ENCODE measurements at regions not wholly inside any gene's neighbourhood (a gene's known extent, or its start where the extent isn't known, plus 50 kb on each side); places are given as distances from the start of the nearest gene placed in this dataset.
"Not testable (repeated sequence)": the region's sequence is repeated elsewhere in the genome, so short reads cannot be mapped to it uniquely, and the experiment has no call there.

DNA sequence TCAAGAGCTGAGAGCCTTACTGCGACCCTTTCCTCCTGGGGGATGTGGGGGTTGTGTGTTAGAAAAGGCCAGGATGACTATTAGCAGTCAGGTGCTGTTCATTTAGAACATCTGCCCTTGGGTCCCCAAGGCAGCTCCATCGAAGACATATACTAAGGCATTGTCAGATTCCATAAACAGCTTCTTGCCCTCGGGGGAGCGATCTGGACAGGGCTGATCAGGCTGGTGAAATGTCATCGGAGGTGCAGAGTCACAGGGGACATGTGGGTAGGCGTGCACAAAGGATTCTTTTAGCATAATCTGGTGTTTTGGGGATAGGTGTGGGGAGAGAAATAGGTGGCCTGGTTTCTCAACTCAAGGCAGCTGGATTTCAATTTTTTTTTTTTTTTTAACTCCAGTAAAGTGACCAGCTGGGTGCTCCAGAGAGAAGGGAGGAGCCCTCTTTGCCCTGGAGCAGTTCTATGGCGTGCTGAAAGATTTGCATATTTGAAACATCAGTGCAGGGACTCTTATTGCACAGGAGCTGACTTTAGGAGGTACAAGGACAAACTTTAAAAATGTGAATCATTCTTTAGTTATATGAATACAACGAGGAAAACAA, 160.1 kb downstream of the SUDS3 start:
- no peak for DNase-seq (ENCODE audit: low read depth)

DNA sequence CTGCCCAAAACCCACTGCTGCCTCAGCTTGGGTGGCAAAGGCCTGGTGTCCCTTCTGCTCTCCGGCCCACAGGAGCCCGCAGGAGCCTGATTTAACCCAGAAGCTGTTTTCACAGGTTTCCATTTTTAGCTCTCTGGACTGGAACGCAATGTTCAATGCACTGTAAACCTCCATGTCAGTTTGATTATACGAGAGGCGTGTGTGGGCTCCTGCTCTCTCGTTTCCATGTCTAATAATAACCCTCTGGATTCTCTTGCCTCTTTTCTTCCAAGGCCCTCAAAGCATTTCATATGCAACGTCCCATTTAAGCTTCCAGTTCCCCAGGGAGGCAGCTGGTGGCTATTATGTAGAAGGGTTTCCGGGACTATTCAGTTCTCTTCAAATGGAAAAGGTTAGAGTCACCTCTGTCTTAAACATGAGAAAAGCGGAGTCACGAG, 161.1 kb downstream of the SUDS3 start:
- DNase-seq (ENCODE audit: low read depth): no peak

DNA sequence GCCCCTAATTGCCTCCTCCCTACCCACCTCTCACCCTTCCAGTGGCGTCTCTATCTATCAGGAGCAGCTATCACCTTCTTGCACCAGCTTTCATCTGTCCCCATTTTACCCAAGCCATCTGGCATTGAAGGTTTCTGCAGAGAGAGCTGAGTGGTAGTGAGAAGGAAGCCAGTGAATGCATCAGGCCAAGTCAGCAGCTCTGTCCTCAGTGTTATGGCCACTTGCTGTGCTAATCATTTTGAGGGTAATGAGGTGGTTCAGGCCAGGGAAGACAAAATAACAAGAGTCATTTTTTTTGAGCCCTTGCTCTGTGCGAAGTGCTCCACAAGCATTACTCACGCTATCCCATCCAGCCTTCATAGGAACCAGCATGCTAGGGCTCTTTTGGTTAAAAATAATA, 164.7 kb downstream of the SUDS3 start:
- DNase-seq (ENCODE audit: low read depth): no peak

DNA sequence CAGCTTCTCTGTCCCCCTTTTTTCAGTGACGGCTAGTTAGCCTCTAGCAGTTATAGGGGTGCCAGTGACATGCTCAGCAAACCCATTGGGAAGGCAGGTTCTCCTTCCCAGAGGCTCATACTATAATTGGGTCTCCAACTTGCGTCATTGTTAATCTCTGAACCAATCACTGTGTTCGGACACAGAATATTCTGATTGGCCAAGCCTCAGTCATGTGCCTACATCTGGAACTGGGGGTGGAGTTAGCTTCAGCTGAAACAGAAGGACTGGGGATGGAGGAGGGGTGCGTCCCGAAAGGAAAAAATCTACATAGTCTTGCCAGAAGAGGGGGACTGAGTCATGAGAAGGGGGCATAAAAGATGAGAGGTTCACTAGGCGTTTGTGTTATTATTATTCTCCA, 165.6 kb downstream of the SUDS3 start:
- DNase-seq (ENCODE audit: low read depth): no peak

DNA sequence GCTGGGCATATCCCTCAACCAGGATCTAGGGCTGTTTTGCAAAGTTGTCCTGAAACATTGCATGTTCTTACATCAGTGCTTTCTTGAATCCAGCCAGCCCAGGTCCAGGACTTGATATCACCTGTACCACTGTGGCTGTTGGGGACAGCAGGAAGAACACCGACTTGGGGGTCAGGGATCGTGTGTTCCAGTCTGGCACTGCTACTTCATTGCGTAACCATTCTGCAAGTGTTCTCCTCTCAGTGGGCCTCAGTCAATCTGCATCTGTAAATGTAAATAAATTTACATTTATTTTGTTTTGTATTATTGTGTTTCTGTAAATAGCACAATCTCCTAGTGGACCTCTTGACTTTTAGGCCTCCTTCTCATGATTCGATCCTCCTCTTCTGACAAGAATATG, 167.3 kb downstream of the SUDS3 start:
- DNase-seq (ENCODE audit: low read depth): no peak

DNA sequence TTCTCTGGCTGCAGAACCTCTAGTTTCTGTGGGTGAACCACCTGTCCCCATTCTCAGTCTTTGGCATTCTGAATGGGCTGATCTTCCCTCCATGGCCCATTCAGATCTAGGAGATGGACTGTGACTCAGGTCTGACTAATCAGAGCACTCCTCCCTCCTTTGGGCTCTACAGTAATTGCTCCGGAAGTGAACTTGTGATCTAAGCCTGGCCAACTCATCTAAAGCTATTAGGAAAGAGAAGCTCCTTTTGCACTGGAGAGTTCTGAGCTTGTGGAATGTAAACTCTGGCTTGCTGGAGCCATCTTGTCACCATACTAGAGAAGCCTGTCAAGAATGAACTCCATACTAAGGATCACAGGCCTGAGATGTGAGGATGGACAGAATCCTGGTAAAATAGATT, 168.2 kb downstream of the SUDS3 start:
- DNase-seq (ENCODE audit: low read depth): no peak

DNA sequence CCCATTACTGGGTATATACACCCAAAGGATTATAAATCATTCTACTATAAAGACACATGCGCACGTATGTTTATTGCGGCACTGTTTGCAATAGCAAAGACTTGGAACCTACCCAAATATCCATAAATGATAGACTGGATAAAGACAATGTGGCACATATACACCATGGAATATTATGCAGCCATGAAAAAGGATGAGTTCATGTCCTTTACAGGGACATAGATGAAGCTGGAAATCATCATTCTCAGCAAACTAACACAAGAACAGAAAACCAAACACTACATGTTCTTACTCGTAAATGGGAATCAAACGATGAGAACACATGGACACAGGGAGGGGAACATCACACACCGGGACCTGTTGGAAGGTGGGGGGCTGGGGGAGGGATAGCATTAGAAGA, 171.3 kb downstream of the SUDS3 start:
- DNase-seq (ENCODE audit: low read depth): not testable (repeated sequence)

DNA sequence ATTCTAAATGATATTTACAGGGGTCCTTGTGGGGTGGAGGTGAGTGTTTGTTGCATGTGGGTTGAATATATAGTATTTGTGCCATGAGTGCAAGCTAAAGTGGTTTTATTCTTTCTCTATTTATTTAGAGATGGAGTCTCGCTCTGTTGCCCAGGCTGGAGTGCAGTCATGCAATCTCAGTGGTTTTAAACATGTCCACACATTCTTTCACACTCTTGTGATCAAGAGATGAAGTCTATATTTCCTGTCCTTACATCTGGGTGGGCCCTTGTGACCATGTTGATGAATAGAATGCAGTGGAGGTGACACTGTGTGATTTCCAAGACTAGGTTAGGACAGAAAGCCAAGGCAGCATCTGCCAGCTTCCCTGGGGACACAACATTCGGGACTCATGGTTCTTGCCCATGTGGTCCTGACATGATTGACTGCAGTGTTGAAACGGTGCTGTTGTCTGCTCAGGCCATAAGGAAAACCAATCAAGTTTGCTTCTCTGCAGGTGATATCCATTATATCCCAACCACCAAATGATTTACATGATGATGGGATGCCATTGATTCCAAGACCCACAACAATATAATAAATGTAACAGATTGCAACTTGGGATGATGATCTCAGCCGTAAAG, 172.6 kb downstream of the SUDS3 start:
- no peak for DNase-seq (ENCODE audit: low read depth)

DNA sequence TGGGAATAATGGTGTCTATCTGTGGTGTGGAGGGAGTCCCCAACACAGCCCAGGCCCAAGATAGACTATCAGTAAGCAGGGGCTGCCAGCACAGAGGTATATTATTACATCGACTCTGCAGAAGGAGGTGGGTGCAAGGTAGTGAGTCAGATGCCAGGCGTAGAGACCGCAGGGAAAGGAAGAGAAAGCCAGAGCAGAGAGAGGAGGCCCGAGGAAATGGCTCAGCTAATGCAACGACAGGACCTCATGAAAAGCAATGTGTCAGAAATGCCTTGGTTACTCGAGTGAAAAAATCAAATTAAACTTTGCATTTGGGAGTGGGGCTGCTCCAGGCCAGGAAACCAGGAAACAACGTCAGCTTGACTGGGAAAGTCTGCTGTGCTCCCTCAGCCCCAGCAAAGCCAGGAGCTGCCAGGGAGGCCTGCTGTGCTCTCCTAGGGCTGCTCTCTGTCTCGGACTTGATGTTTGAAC, 173.2 kb downstream of the SUDS3 start:
- no peak for DNase-seq (ENCODE audit: low read depth)

DNA sequence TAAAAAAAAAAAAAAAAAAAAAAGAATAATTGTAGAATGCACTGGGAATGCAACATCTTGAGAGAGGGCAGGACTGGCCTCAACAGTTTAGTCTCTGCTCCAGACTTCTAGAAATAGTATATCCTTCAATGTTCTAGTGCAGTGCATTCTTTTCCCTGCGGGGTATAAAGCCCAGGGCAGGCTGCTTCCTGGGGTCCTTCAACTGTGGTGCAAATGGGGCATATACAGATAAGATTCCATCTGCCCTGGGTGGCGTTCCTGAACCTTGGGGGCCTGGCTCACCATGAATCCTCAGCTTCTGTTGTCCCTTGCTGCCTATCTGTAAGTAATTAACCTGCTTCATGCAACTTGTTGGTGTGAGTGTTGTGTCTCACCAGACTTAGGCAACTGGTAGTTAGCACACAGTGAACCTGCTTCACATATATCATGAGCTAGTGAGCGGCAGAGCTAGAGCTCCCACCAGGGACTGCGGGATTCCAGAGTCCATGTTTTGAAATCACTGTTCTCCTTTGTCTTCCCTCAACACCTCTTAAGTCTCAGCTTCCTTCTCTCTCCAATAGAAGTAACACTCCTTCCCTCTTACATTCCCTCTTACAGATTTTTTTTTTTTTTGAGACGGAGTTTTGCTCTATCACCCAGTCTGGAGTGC, 177.6 kb downstream of the SUDS3 start:
- DNase-seq (ENCODE audit: low read depth): no peak

DNA sequence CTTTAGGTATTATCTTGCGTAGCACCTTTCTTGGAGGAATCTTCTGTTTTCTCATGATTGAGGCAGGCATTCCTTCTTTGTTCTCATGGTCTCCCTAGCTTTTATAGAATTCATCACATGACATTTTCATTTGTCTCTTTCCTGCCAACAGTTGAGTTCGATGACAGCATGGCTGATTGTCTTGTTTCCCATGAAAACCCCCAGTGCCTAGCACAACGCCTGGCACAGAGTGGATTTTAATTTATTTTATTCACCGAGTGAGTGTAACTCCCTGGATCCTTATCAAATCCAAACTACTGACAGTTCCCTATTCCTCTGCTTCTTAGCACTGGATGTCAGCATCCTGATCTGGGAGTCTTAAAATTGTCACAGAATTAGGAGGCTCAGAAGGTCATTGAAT, 182.6 kb downstream of the SUDS3 start:
- DNase-seq (ENCODE audit: low read depth): no peak

DNA sequence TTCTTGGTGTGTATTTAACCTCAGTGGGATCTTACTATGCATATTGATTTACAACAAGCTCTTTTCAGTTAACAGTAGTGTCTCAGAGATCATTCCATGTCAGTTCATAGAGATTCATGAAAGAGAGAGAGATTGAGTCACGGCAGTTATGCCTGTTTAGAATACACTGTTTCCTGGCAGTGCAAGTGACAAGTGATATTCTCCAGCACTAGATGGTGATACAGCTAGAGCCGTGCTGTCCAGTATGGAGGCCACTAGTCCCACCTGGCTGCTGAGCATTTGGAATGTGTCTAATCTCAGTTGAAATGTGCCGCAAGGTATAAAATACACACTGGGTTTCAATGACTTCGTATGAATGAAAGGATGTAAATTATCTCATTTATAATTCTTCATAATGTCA, 184.4 kb downstream of the SUDS3 start:
- no peak for DNase-seq (ENCODE audit: low read depth)

DNA sequence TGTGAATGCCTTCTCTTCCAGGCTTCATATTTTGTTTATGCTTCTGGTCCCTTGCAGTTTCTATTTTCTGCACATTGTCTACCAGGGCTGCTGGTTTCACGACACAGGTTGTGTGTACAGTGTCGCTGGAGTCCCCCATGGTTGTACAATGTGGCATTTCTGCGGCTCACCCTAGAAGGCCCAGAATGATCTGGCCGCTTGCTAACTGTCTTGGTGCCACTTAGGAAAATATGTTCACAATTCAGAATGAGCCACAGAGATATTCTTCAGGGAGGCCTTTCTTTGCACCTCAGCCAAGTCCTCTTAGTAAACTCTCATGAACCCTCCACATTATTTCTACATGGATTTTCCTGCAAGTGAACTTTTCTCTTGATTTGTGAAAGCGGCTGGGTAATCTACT, 195.4 kb downstream of the SUDS3 start:
- DNase-seq (ENCODE audit: low read depth): no peak

DNA sequence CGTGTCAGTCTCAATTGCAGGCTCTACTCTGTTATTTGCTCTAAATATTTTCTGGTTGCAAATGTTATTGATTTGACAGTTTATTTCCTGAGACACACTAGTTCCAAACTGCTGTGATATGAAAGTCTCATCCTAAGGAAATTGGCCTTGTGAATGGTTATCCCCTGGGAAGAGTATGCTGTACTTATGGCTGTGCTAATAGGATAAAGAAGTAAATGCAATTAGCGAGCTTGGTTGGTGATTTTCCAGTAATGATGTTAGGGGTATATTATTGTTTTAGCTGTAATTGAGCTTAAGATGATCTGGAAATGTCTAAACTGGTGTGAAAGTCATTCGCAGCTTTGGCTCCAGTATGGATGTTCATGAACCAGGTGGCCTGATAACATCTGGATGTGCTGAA, 197.9 kb downstream of the SUDS3 start:
- DNase-seq (ENCODE audit: low read depth): no peak

DNA sequence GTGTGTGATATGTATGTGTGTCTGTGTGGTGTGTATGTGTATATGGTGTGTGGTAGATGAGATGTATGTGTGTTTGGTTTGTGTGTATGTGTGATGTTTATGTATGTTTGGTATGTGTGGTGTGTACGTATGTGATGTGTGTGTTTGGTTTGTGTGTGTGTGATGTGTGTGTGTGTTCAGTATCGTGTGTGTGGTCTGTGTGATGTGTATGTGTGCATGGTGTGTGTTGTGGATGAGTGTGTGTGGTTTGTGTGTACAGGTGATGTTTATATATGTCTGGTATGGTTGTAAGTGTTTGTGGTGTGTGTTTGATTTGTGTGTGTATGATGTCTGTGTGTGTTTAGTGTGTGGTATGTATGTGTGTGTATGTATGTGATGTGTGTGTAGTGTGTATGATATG, 199.4 kb downstream of the SUDS3 start:
- DNase-seq (ENCODE audit: low read depth): no peak

DNA sequence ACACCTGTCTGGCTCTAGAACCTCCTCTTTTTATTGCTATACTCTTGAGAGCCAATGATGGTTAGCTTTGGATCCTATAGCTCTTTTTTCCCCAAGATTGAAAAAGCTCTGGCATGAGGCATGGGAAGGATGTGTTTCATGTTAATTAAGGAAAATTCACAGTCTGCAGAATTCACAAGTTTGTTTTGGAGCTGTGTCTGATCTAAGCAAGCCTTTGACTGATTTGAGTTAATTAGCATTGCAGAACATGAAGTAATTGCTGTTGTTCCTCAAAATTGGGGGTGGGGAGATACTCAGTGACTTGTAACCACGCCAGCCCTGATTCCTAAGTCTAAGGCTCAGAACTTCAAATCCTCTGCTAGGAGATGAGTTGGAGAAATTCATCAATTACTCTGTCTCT, 205.0 kb downstream of the SUDS3 start:
- DNase-seq (ENCODE audit: low read depth): no peak

DNA sequence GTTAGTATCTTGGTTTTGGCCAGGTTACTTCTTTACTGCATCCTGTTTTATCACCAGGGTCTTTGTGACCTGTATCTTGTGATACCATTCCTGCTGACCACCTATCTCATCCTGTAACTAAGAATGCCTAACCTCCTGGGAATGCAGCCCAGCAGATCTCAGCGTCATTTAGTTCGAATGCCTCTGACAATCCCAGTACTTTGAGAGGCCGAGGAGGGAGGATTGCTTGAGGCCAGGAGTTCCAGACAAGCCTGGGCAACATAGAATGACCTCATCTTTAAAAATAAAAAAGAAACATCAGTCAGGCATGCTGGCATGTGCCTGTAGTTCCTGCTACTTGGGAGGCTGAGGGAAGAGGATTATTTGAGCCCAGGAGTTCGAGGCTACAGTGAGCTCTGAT, 206.5 kb downstream of the SUDS3 start:
- no peak for DNase-seq (ENCODE audit: low read depth)

DNA sequence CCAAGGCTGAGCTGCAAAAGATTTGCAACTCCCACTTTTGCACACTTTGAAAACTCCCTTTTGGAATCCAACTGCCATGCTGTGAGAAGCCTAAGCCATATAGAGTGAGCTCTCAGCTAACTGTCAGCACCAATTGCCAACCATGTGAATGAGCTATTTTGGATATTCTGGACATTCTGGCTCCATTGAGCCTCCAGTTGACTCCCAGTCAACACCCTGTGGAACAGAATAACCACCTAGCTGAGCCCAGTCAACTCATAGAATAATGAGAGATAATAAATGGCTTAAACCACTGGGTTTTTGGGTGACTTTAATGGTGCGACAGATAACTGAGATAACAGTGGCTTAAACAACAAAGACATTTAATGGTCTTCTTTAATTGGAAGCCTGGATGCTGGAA, 210.1 kb downstream of the SUDS3 start:
- no peak for DNase-seq (ENCODE audit: low read depth)

DNA sequence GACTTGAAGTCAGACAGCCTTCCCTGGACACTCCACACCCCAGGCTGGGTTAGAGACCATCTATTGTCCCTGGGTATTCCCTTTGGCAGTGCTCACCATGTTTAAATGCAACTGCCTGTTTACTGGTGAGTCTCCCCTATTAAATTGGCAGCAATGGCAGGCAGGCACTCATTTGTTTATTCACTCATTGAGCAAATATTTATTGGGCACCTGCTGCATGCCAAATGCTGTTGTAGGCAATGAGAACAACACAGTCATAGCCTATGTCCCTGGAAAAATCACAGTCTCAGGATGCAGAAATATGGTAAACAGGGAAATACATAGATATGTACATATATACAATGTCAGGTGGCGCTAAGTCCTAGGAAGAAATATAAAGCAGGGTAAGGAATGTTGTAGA, 212.8 kb downstream of the SUDS3 start:
- no peak for DNase-seq (ENCODE audit: low read depth)

DNA sequence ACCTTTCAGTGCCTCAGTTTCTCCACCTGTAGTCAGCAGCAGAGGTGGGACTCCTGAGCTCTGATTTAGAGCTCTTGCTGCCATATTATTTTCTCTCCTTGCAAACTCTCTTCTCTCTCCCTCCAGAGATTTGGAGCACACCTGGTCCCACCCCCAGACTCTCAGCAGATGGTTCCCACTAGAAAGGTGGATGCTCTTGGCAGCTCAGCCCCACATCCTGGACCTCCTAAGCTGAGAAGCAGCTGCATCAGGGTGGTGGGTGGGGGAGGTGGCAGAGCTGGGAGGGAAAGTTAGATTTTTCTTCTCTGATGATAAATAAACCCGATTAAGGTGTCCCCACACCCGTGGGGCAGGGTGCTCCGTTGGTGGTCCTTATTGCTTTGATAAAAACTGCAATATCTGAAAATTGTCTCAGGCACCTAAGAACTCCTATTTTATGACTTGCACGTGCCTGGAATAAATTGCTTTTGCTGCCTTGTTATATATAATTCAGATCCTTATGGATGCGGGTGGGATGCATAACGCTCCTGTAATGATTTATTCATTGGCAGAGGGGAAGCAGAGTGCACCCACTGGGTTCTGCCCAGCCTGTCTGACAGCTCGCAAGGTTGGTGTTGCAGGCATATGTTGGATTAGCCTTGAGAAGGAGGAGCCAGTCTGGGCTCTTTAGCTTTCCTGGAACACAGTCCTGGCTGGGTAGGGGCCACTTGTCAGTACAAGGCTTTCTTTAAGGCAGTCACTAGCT, 214.2 kb downstream of the SUDS3 start:
- DNase-seq (ENCODE audit: low read depth): no peak

DNA sequence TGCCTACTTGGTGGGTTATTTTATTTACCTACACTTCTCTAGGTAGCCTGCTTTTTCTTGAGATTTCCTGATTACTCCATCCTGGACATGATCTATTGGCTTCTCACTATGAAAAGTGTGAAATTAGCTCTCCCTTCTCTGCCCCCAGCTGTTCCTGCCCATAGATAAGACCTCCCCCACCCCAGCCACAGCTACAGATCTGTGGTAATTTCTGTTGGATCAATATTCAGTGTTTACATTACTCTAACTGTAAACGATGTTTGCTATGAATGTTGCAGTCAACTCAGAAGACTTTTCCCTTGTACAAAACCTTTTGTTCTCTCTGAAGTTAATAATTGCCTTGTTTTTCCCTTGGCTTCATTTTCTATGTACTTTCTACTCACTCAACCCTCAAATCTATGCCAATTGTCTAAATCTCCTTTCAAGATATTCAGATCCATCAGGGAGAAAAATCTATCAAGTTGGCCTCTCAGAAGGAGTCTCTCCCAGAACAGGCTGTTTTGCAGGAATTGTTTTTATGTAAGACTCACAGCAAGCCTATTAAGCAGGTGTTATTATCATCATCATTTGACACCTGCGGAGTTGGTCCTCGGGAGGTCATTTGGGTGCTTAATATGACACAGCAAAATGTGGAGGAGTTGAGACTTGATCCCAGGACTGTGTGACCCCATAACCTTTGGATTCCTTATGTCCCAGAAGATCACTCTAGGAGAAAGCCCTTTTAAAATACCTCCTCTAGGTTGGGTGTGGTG, 227.4 kb downstream of the SUDS3 start:
- DNase-seq (ENCODE audit: low read depth): no peak

DNA sequence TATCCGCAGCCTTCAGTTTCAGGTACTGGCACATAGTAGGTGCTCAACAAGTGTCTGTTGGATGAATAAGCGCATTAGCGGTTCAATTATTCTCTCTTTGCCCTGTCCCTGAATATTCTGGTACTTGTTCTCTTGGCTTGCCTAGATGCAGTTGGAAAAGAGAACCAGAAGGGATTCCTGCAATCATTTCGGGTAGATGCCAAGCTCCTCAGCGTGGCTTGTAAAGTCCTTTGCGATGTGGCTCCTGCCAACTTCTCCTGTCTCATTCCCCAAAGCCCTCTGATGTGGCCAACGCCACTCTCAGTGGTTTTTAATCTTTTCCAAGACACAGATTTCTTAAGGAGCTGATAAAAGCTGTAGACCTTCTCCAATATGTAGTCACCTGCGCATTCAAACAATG, 230.3 kb downstream of the SUDS3 start:
- no peak for DNase-seq (ENCODE audit: low read depth)

Measured in forelimb muscle (tissue), 1 donor.